HG03521 (cell line): ENCODE measurements at regions not wholly inside any gene's neighbourhood (a gene's known extent, or its start where the extent isn't known, plus 50 kb on each side); places are given as distances from the start of the nearest gene placed in this dataset.
"Not testable (repeated sequence)": the region's sequence is repeated elsewhere in the genome, so short reads cannot be mapped to it uniquely, and the experiment has no call there.

ENCODE experiments used
- ATAC-seq: cut with Tn5 transposase; IDR thresholded peaks from one replicate; pipeline ENCODE4 v1.9.1; 2021; ENCODE audit warnings: mild to moderate bottlenecking, moderate library complexity; ENCODE audit not compliant: unreplicated experiment

DNA sequence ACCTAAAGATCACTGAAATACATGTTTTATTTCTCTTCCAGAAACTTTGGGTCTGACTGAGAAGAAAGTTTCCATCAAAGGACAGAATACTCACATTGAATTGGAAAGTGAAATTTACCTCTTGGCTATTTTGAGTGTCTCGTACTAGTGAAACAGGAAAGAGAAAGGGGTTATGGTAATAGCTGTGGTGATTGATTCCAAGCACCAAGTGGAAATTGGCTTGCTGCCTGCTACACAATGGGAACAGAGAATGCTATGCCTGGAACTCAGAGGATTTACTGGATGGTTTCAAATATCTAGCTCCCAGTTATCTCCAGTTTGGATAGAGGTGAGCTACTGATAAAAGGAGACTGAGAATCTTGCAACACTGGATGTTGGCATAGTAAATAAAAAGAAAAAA is 492.8 kb upstream of the FSIP2 start:
- ATAC-seq = no peak

DNA sequence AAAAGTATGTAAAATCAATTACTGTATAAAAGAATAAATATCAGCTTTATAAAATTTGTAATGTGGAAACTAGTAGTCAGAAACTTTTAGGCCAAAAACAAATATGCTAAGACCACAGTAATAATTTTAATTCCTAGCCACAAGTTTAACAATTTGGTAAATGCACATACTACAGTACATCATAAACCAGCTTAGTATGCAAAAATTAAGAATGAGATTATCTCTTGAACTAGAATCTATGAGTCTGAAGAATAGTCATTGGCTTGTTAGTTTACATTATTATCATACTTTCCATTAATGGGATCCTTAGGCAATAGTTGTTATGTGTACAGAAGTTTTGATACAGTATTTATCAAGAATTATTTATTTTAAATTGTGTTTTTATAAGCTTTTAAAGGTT is 491.9 kb upstream of the FSIP2 start:
- no peak for ATAC-seq

DNA sequence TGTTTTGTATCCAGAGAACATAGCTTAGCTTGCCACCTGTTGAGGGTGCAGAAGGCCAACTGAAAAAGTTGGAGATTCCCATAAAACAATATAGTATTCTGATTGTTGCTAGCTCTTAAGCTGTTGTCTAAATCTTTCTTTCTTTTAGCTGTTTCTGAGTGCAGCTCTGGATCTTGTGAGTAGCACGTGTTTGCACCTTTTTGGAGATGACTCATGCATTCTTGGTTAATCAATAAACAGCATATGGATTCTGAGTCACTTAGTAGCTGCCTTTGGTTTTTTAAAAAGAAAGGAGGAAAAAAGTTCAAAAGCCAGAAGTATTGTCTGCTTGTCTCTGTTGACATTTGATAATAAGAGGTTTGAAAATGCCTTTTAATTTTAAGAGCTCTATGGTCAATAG is 483.0 kb upstream of the FSIP2 start:
- no peak for ATAC-seq

DNA sequence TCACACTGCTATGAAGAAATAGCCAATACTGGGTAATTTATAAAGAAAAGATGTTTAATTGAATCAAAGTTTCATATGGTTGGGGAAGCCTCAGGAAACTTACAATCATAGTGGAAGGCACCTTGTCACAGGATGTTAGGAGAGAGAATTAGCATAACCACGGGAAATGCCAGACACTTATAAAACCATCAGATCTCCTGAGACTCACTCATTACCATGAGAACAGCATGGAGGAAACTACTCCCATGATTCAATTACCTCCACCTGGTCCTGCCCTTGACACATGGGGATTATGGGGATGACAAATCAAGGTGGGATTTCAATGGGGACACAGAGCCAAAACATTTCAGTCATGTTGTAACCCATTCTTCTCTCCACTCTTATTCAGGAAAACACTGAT is 472.9 kb upstream of the FSIP2 start:
- no peak for ATAC-seq

DNA sequence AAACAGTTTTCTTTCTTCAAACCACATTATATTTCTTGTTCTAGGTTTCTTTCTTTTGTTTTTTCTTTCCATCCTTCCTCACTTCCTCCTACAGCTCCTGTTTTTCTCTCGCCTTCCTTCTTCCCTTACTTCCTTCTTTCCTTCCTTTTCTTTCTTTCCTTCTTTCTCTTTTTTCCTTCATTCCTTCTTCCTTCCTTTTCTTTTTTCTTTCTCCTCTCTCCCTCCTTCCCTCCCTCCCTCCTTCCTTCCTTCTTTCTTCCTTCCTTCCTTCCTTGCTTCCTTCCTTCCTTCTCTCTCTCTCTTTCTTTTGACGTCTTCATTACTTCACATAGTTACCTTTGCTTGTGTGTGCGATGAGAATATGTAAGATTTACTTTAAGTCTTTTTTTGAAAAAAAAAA is 470.0 kb upstream of the FSIP2 start:
- no peak for ATAC-seq

DNA sequence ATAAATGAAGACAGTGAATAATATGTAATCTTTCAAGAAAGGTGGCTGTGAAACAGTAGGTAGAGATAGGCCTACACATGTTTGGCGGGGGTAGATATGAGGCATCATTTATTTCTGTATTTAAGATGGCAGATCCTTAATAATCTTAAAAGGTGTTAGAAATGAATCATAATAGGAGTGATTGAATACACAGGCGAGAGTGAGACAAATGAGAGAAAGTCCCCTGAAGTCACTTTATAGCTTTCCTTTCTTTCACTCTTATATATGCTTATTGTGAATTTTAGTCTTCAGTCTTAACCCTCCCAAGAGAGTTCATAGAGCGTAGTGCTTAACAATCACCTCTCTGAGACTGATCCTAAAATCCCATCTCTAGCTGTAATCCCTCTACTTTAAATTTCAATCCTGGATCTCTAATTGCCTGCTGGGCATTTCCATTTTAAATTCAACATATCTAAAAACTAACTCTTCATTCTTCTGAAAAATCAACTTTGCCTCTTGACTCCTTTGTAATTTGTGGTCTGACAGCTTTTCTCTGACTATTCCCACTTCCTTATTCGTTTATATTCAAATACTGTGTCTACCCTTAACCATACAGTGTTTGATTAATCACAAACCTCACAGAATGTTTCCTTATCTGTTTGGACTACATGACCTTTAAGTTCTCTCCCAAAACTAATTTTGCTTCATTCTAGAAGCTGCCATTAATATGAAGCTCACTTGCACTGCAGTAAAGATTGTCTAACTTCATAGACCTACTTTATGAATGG is 463.7 kb upstream of the FSIP2 start:
- no peak for ATAC-seq

DNA sequence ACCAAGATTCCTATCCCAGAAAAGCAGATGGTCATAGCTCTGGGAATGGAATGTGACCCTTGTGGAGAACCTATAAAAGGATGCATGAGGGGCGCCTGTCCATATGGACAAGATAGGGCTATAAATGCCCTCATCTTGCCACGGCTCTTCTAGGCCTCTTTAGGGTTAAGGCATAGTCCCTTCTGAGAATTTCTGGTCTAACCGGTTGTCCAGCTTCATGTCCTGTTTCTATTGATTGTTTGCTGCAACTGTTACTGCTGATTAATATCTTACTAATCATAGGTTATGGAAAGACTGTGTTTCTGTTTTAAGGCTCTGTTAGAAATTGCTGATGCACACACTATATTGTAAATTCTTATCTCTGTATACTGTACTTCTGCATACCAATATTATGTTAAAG is 462.6 kb upstream of the FSIP2 start:
- not testable (repeated sequence) for ATAC-seq

DNA sequence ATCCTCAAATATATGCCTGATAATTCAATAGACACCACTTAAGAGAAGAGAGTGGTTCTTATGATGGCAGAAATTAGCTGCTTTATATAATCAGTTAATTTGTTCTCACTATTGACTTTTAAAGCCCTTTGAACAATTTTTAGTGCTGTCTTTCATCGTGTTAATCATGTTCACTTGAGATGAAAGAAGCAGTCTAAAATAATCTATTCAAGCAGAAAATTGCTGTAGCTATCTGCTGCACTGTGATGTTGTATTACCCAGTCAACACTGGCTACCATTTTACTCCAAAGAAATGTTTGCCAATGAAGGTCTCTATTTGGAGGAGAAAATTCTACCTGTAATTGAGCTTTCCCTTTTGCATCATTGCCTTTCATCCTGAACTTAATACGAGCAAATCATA is 459.8 kb upstream of the FSIP2 start:
- no peak for ATAC-seq

DNA sequence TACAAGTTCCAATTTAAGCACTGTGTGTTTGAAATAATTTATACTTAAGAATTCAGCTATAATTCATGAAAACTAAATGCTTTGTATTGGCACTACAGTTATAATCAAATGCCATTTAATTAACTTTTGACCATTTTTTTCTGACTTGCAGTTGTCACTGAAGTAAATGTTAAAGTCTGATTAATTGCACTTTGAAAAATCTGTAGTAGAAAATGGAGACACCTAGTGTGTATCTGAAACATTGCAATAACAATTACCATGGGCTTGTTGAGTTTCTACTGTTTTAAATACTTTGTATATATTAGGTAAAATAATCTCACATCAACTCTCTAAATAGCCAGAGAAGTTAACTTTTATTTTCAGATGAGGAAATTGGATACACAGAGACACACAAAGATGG is 458.6 kb upstream of the FSIP2 start:
- peak; percentile 46 for ATAC-seq

DNA sequence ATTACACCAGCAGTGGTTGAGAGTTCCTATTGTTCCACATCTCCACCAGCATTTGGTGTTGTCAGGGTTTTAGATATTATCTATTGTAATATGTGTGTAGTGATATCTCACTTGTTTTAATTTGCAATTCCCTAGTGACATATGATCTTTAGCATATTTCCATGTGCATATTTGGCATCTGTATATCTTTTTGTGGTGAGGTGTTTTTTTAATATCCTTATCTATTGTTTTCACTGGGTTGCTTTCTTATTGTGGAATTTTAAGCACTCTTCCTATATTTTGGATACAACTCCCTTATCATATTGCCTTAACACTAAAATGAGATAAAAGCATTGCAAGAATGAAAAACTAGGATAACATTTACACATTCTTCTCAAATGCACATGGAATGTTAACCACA is 453.9 kb upstream of the FSIP2 start:
- ATAC-seq = no peak

DNA sequence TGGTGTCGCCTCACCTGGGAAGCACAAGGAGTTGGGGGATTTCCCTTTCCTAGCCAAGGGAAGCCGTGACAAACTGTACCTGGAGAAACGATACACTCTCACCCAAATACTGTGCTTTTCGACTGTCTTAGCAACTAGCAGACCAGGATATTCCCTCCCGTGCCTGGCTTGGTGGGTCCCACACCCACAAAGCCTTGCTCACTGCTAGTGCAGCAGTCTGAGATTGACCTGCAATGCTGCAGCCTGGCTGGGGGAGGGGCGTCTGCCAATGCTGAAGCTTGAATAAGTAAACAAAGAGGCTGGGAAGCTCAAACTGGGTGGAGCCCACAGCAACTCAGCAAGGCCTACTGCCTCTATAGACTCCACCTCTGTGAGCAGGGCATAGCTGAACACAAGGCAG is 448.6 kb upstream of the FSIP2 start:
- ATAC-seq = not testable (repeated sequence)

DNA sequence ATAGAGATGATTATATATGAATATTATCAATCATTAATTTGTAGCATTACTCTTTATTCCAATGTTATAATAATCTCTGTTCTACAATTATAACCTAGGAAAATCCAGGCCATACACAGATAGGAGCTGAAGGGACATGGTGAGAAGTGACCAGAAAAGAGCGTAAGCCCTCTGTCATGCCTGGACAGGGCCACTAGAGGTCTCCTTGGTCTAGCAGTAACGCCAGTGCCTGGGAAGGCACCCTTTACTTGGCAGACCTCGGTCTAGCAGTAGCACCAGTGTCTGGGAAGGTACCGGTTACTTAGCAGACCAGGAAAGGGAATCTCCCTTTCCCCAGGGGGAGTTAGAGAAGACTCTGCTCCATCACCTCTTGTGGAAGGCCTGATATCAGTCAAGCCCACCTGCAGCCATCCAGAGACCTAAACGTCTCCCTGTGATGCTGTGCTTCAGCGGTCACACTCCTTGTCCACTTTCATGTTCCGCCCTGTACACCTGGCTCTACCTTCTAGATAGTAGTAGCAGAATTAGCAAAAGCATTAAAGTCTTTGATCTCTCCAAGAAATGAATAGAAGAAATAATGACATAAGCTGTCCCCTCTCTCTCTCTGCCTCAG is 447.5 kb upstream of the FSIP2 start:
- ATAC-seq = peak; percentile 97

DNA sequence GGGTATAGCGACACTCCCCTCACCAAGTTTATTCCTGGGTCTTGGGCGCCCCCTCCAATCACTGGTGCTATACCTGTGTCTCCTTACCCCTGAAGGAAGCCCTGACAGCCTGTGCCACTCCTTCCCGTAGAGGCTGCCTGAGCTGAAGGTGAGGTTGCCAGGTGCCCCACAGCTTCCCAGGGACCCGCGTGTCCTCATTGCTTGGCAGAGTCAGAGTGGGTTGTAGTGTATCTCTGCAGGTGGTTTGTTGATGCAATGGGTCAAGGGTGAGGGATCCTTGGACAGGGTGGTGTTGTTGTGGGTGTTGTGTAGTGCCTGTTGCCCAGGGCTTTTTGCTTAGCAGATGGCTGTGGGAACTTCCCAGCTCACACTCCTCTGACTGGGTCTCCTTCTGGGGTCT is 438.7 kb upstream of the FSIP2 start:
- no peak for ATAC-seq

DNA sequence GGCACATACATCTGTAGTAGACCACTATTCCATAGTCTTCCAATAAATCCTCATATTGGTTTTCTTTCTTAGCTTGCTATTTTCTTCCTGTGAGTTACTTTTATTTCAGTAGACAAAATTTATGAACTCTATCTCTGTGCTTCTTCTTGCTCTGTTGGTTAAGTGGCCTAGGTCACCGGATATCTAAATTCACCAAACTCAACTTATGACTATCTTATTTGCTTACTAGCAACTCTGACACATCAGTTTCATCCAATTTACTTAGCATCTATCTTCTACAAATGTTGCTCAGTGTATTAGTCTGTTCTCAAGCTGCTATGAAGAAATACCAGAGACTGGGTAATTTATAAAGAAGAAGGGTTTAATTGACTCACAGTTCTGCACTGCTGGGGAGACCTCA is 432.5 kb upstream of the FSIP2 start:
- ATAC-seq = no peak

DNA sequence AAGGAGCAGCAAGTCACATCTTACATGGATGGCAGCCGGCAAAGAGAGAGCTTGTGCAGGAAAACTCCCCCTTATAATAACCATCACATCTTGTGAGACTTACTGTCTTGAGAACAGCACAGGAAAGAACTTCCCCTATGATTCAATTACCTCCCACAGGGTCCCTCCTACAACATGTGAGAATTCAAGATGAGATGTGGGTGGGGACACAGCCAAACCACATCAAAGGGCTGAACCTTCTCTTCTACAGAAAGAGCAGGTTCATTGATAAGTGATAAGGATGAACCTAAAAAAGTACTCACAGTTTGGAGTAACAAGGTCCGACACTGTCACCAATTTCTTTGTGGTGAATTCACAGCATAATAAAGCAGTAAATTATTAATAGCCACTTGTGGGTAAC is 422.2 kb upstream of the FSIP2 start:
- no peak for ATAC-seq

DNA sequence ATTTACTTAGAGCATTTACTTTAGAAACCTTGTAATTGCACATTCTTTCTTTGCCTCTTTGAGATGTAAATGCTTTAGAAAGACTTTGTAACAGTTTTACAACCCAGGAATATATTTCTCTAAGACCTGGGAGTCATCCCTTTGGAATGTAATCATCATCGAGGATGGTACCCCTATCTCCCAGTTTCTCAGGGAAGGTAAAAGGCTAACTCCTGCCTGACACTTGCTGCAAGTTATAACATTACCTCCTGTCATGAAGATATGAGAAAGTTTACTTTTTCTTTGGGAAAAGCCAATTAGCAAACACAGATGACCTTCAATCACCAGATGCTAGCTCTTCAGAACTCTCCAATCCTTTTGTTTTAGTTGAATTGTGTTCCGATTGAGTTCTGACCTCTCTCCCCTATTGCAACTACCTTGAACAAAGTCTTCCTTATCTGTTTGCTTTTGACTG is 420.3 kb upstream of the FSIP2 start:
- ATAC-seq = no peak

DNA sequence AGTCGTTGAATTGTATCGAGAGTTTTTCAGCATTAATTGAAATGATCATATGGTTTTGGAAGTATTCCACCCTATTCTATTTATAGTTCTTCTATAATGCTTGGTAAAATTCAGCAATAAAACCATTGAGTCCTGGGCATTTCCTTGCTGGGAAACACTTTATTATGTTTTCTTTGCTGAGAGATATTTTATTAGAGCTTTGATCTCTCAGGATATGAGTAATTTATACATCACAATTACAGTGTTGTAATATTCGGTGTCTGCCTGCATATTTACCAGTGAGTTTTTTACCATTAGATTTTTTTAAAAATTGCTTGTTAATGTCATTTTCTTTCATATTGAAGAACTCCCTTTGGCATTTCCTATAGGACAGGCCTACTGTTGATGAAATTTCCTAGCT is 402.7 kb upstream of the FSIP2 start:
- no peak for ATAC-seq

DNA sequence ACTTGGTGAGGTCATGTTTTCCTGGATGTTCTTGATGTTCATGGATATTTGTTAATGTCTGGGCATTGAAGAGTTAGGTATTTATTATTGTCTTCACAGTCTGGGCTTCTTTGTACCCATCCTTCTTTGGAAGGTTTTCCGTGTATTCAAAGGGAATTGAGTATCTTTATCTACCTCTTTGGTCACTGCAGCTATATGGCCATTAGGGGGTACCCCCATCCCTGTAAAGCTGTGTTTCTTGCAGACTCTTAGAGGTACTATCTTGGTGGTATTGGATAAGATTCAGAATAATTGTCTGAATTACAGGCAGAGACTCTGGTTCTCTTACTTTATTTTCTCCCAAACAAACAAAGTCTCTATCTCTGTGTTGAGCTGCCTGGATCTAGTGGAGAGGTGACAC is 401.6 kb upstream of the FSIP2 start:
- no peak for ATAC-seq

DNA sequence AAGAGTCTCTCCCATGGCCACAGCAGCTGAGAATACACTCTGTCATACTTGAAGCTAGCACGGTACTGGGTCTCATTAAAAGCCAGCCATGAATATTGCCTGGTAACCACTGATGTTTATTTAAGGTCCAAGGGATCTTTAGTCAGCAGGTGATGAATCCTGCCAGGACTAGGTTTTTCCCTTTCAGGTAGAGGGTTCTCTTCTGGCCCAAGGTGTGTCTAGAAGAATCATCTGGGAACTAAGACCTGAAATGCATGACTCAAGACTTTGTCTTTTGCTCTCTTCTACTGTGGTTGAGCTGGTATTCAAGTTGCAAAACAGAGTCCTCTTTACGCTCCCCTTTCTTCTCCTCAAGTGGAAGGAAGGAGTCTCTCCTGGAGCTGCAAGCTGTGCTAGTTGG is 400.5 kb upstream of the FSIP2 start:
- ATAC-seq = no peak

DNA sequence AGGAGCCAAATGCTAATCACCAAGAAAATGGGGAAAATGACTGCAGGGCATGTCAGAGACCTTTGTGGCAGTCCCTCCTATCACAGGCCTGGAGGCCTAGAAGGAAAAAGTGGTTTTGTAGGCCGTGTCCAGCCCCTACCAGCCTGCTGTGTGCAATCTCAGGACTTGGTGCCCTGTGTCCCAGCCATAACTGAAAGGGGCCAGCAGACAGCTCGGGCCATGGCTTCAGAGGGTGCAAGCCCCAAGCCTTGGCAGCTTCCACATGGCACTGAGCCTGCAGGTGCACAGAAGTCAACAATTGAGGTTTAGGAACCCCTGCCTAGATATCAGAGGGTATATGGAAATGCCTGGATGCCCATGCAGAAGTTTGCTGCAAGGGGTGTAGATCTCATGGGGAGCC is 391.2 kb upstream of the FSIP2 start:
- no peak for ATAC-seq

DNA sequence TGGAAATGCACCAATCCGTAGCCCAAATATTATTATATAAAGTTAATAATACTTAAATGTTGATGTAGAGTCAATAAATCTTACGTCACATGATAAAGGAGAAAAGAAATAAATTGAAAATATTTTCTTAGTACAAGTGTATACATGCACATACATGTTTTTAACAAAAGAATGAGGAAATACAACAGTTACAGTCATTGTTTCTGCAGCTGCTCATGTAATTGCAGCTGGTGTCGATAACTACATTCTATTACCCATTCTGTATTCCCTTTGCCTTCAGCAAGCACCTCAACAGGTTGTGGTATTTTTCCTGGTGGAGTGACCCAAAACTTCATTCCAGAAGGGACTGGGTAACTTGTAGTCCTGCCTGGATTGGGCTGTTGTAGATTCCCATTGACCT is 377.8 kb upstream of the FSIP2 start:
- no peak for ATAC-seq

DNA sequence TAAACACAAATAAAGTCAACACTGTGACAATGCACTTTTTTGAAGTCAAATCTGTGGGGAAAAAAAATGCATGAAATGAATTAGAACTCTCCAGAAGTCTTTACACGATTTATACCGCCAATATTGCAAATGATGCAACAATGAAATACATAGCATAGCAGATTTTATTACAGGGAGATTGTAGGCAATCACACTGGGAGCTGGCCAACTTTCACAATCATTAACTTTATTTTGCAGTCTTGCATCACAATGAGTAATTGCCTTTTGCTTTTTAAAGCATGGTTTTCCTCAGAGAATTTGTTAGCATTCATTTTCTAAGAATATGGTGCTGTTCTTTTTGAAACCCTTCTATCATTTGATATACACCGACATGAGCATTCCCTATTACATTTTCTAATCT is 366.4 kb upstream of the FSIP2 start:
- no peak for ATAC-seq

DNA sequence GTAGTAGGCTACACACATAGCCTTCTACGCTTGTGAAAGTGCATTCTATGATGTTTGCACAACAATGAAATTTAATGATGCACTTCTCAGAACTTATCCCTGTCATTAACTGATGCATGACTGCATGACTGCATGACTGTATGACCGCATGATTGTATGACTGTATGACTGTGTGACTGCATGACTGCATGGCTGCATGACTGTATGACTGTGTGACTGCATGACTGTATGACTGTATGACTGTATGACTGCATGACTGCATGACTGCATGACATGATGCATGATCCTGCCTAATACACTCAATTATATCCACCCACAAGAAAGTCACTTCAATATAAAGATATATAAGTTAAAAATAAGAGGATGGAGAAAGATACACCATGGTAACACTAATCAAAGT is 365.4 kb upstream of the FSIP2 start:
- no peak for ATAC-seq
